Uterus (tissue), 2 donors: ENCODE measurements at regions not wholly inside any gene's neighbourhood (a gene's known extent, or its start where the extent isn't known, plus 50 kb on each side); places are given as distances from the start of the nearest gene placed in this dataset.

Source experiments
- CTCF ChIP-seq, 4 experiments: fragments of 200-600 bp in 2 of 4; fragments of 450-650 bp in 2 of 4; sonication (generic) in 2 of 4; IDR thresholded peaks; one replicate each; pipeline ENCODE4 v1.5.1; 2016 to 2019; ENCODE audit warnings: antibody characterized with exemption in 4 of 4, mild to moderate bottlenecking in 2 of 4, moderate library complexity in 1 of 4
- POLR2A ChIP-seq, 2 donors: fragments of 450-650 bp; IDR thresholded peaks; one replicate each; pipeline ENCODE4 v1.6.1; 2016; ENCODE audit warnings: antibody characterized with exemption in 2 of 2, mild to moderate bottlenecking in 1 of 2, moderate library complexity in 1 of 2

GRCh38 chr11:114815761-114816160, 137.4 kb downstream of the NXPE2 start:
- no peak for TF ChIP-seq CTCF (IDR thresholded peaks at IDR 0.05)
- TF ChIP-seq POLR2A (IDR thresholded peaks at IDR 0.05), result no peak
